ENCODE measurements at regions not wholly inside any gene's neighbourhood (a gene's known extent, or its start where the extent isn't known, plus 50 kb on each side); places are given as distances from the start of the nearest gene placed in this dataset.
A peak's percentile ranks its signal among the peaks of the same experiment; 100 is the strongest.

- no peak for DNase-seq
Observed at GRCh38 chr5:171660434-171660833, 125.2 kb upstream of the SMIM23 start.

- DNase-seq, result no peak
Observed at GRCh38 chr5:171661143-171661542, 124.5 kb upstream of the SMIM23 start.

- DNase-seq, result no peak
Observed at GRCh38 chr5:171663311-171664085, 122.1 kb upstream of the SMIM23 start.

- DNase-seq, result no peak
Observed at GRCh38 chr5:171664489-171664888, 121.1 kb upstream of the SMIM23 start.

- DNase-seq, result no peak
Observed at GRCh38 chr5:171666815-171667214, 118.8 kb upstream of the SMIM23 start.

- DNase-seq, result no peak
Observed at GRCh38 chr5:171667341-171668096, 118.1 kb upstream of the SMIM23 start.

GRCh38 chr5:171668097-171668412 lies 117.6 kb upstream of the SMIM23 start:
- no peak for DNase-seq

- DNase-seq, result no peak
Observed at GRCh38 chr5:171669571-171669970, 116.0 kb upstream of the SMIM23 start.

- no peak for DNase-seq
Observed at GRCh38 chr5:171672556-171672955, 113.1 kb upstream of the SMIM23 start.

GRCh38 chr5:171673328-171673727 lies 112.3 kb upstream of the SMIM23 start:
- DNase-seq, result peak; percentile 71

GRCh38 chr5:171673840-171674239 lies 111.8 kb upstream of the SMIM23 start:
- no peak for DNase-seq

- DNase-seq, result no peak
Observed at GRCh38 chr5:171675511-171675910, 110.1 kb upstream of the SMIM23 start.

GRCh38 chr5:171676286-171676944 lies 109.2 kb upstream of the SMIM23 start:
- no peak for DNase-seq

- DNase-seq, result no peak
Observed at GRCh38 chr5:171678646-171679045, 107.0 kb upstream of the SMIM23 start.

GRCh38 chr5:171680485-171680884 lies 105.1 kb upstream of the SMIM23 start:
- no peak for DNase-seq

GRCh38 chr5:171681061-171681460 lies 104.6 kb upstream of the SMIM23 start:
- no peak for DNase-seq

- no peak for DNase-seq
Observed at GRCh38 chr5:171681677-171682076, 103.9 kb upstream of the SMIM23 start.

- no peak for DNase-seq
Observed at GRCh38 chr5:171682801-171683200, 102.8 kb upstream of the SMIM23 start.

- DNase-seq, result no peak
Observed at GRCh38 chr5:171684169-171684568, 101.4 kb upstream of the SMIM23 start.

- no peak for DNase-seq
Observed at GRCh38 chr5:171688696-171689495, 96.7 kb upstream of the SMIM23 start.

- no peak for DNase-seq
Observed at GRCh38 chr5:171689853-171690417, 95.7 kb upstream of the SMIM23 start.

- DNase-seq, result no peak
Observed at GRCh38 chr5:171692107-171692506, 93.5 kb upstream of the SMIM23 start.

GRCh38 chr5:171692936-171693335 lies 92.7 kb upstream of the SMIM23 start:
- no peak for DNase-seq
